ENCODE measurements at regions not wholly inside any gene's neighbourhood (a gene's known extent, or its start where the extent isn't known, plus 50 kb on each side); places are given as distances from the start of the nearest gene placed in this dataset.

DNA sequence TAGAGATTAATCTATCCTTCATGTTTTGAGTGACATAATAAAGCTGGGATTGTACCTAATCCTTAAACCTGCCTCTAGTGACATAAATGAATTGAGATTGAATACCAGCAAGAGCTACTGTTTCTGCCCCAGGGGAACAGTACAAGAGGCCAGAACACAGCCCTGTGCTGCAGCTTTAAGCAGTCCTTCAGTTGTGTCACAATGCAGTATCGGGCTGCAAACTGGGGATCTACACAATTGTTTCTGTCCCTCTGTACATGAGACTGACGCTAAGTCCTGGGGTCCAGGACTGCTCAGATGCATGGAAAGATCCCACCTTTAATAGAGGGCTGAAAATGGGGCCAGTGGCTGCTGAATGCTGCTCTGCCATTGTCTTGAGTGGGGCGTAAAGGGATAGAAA lies 87.5 kb downstream of the MINAR1 start:
- H3K79me2 ChIP-seq (ENCODE audit: insufficient read depth, low read length) = no peaks in the 10 kb centered on the region; the same call in 1 of the 2 replicates
- no peak overlapping the region for H2AFZ ChIP-seq (ENCODE audit: low read length)
- no peaks in the 10 kb centered on the region for H4K20me1 ChIP-seq (ENCODE audit: control insufficient read depth, insufficient read depth, insufficient read length)
- no peak overlapping the region for H3K23ac ChIP-seq (ENCODE audit: insufficient read length, low read depth, low read length)
- H3K27me3 ChIP-seq (ENCODE audit: insufficient read depth, low read length) = no peaks in the 10 kb centered on the region
- H3K4me2 ChIP-seq (ENCODE audit: insufficient read depth, insufficient read length, low read length) = no peak overlapping the region
- H3T11ph ChIP-seq (ENCODE audit: low read length) = no peak overlapping the region
- no peak overlapping the region for H3K4ac ChIP-seq (ENCODE audit: low read depth, low read length)
- no peak overlapping the region for H3K9ac ChIP-seq (ENCODE audit: extremely low read depth, insufficient read length, low read length)
- H3K9me3 ChIP-seq (ENCODE audit: control insufficient read depth, low read depth, low read length) = no peaks in the 10 kb centered on the region
- H3K4me1 ChIP-seq (ENCODE audit: insufficient read depth, low read length) = no peaks in the 10 kb centered on the region; the same call in 1 of the 2 replicates
- no peak overlapping the region for H4K5ac ChIP-seq (ENCODE audit: insufficient read length, low read depth, low read length)
- H2BK15ac ChIP-seq (ENCODE audit: low read depth, low read length) = no peak overlapping the region
- no CpG with 5 or more reads among the region's 3 CpGs for WGBS (ENCODE audit: extremely low coverage, insufficient read length, low lambda C conversion rate)
- Mint-ChIP-seq H3K4me1 (peaks cover 5 to 12% of the 10 kb centered on the region in 2 experiments; a peak in 3 of 4 replicates), H3K27me3 (ENCODE audit: low read depth) (peaks cover 1% of the 10 kb centered on the region; the same call in 1 of the 2 replicates), H3K9me3 (no peaks in the 10 kb centered on the region; a peak in 1 of 5 replicates), H3K4me3 (no peak overlapping the region), H3K36me3 (ENCODE audit: insufficient read depth in 1 of 3, low read depth in 3 of 3) (no peaks in the 10 kb centered on the region), H3K27ac (no peak overlapping the region)
- H3K79me1 ChIP-seq (ENCODE audit: insufficient read depth, low read depth, low read length, poor library complexity, severe bottlenecking) = no peaks in the 10 kb centered on the region
- H3K56ac ChIP-seq (ENCODE audit: insufficient read length, low read depth, low read length) = no peak overlapping the region
- no peak overlapping the region for H3K18ac ChIP-seq (ENCODE audit: insufficient read length, low read depth, low read length)
- H3K23me2 ChIP-seq (ENCODE audit: insufficient read length, low read depth, low read length, poor library complexity, severe bottlenecking) = no peaks in the 10 kb centered on the region
- no peak overlapping the region for H2BK120ac ChIP-seq (ENCODE audit: low read depth, low read length, poor library complexity, severe bottlenecking)
- DNase-seq = no peak
- TF ChIP-seq, protein P1, sequence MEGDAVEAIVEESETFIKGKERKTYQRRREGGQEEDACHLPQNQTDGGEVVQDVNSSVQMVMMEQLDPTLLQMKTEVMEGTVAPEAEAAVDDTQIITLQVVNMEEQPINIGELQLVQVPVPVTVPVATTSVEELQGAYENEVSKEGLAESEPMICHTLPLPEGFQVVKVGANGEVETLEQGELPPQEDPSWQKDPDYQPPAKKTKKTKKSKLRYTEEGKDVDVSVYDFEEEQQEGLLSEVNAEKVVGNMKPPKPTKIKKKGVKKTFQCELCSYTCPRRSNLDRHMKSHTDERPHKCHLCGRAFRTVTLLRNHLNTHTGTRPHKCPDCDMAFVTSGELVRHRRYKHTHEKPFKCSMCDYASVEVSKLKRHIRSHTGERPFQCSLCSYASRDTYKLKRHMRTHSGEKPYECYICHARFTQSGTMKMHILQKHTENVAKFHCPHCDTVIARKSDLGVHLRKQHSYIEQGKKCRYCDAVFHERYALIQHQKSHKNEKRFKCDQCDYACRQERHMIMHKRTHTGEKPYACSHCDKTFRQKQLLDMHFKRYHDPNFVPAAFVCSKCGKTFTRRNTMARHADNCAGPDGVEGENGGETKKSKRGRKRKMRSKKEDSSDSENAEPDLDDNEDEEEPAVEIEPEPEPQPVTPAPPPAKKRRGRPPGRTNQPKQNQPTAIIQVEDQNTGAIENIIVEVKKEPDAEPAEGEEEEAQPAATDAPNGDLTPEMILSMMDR (conservative IDR thresholded peaks at IDR 0.05) = no peak
- H2BK5ac ChIP-seq (ENCODE audit: insufficient read length, low read length) = no peak overlapping the region
- H4K8ac ChIP-seq (replicated peaks; ENCODE audit: insufficient read length, low read depth, low read length) = no peak overlapping the region
- no peak overlapping the region for H3K14ac ChIP-seq (ENCODE audit: insufficient read depth, low read length)
- no peak overlapping the region for H4K91ac ChIP-seq (ENCODE audit: insufficient read length, low read depth, low read length)
- H2BK20ac ChIP-seq (ENCODE audit: low read depth, low read length, poor library complexity, severe bottlenecking) = no peak overlapping the region
- H2BK12ac ChIP-seq (ENCODE audit: insufficient read length, low read depth, low read length) = no peak overlapping the region
- H2AK5ac ChIP-seq (ENCODE audit: insufficient read length, low read length) = no peak overlapping the region
- H3K27ac ChIP-seq (ENCODE audit: insufficient read length, low read depth, low read length) = no peak overlapping the region
